Skeletal muscle satellite cell (primary cell): ENCODE measurements at regions not wholly inside any gene's neighbourhood (a gene's known extent, or its start where the extent isn't known, plus 50 kb on each side); places are given as distances from the start of the nearest gene placed in this dataset.
"Not testable (repeated sequence)": the region's sequence is repeated elsewhere in the genome, so short reads cannot be mapped to it uniquely, and the experiment has no call there.

Source experiments
- H3K27me3 ChIP-seq: 2 replicates; pipeline ENCODE4 v1.7.0; 2013; ENCODE audit warnings: low read length; ENCODE audit not compliant: control insufficient read depth, insufficient read depth
- H3K36me3 ChIP-seq: 2 replicates; pipeline ENCODE4 v1.7.0; 2013; ENCODE audit warnings: mild to moderate bottlenecking, control low read depth, low read length; ENCODE audit not compliant: insufficient read depth
- H3K4me1 ChIP-seq: 2 replicates; pipeline ENCODE4 v1.7.0; 2013; ENCODE audit warnings: low read length; ENCODE audit not compliant: control insufficient read depth, insufficient read depth
- H3K4me2 ChIP-seq: 2 replicates; pipeline ENCODE4 v1.7.0; 2013; ENCODE audit warnings: mild to moderate bottlenecking, low read length
- H3K4me3 ChIP-seq: 2 replicates; pipeline ENCODE4 v1.7.0; 2013; ENCODE audit warnings: low read length
- H3K9ac ChIP-seq: 2 replicates; pipeline ENCODE4 v1.7.0; 2013; ENCODE audit warnings: mild to moderate bottlenecking, low read depth, low read length, moderate library complexity
- H3K9me3 ChIP-seq: replicated peaks from 2 replicates; pipeline ENCODE4 v1.7.0; 2013; ENCODE audit warnings: mild to moderate bottlenecking, control low read depth, low read length

GRCh38 chr5:34561581-34561980 lies 94.5 kb upstream of the RAI14 start:
- not testable (repeated sequence) for H3K9me3 ChIP-seq, H3K36me3 ChIP-seq, H3K27me3 ChIP-seq, H3K4me2 ChIP-seq, H3K9ac ChIP-seq, H3K4me3 ChIP-seq
- H3K4me1 ChIP-seq, result peaks cover 19% of the 10 kb centered on the region

GRCh38 chr5:34562791-34563190 lies 93.3 kb upstream of the RAI14 start:
- H3K4me3 ChIP-seq, result no peak overlapping the region
- no peaks in the 10 kb centered on the region for H3K36me3 ChIP-seq
- H3K4me1 ChIP-seq, result peaks cover 19% of the 10 kb centered on the region
- no peak overlapping the region for H3K9ac ChIP-seq
- no peaks in the 10 kb centered on the region for H3K9me3 ChIP-seq
- no peak overlapping the region for H3K4me2 ChIP-seq
- H3K27me3 ChIP-seq, result no peaks in the 10 kb centered on the region

GRCh38 chr5:34563269-34563668 lies 92.9 kb upstream of the RAI14 start:
- Histone ChIP-seq H3K9me3 (no peaks in the 10 kb centered on the region), H3K4me3 (no peak overlapping the region), H3K36me3 (no peaks in the 10 kb centered on the region), H3K4me1 (peaks cover 19% of the 10 kb centered on the region), H3K9ac (no peak overlapping the region), H3K27me3 (no peaks in the 10 kb centered on the region), H3K4me2 (peak overlapping the region; percentile 42)

GRCh38 chr5:34563931-34564709 lies 92.0 kb upstream of the RAI14 start:
- Histone ChIP-seq H3K4me3 (no peak overlapping the region), H3K4me2 (peak overlapping the region; percentile 42), H3K9me3 (no peaks in the 10 kb centered on the region), H3K27me3 (no peaks in the 10 kb centered on the region), H3K4me1 (peaks cover 19% of the 10 kb centered on the region), H3K9ac (peak overlapping the region; percentile 55), H3K36me3 (no peaks in the 10 kb centered on the region)

- no peaks in the 10 kb centered on the region for H3K36me3 ChIP-seq
- H3K9me3 ChIP-seq, result no peaks in the 10 kb centered on the region
- no peaks in the 10 kb centered on the region for H3K27me3 ChIP-seq
- no peak overlapping the region for H3K4me3 ChIP-seq
- H3K9ac ChIP-seq, result peak overlapping the region; percentile 55
- H3K4me2 ChIP-seq, result peak overlapping the region; percentile 42
- peaks cover 19% of the 10 kb centered on the region for H3K4me1 ChIP-seq
Measured at GRCh38 chr5:34564710-34565235, 91.4 kb upstream of the RAI14 start.

GRCh38 chr5:34570143-34570542 lies 86.0 kb upstream of the RAI14 start:
- no peaks in the 10 kb centered on the region for H3K36me3 ChIP-seq
- H3K9ac ChIP-seq, result peak overlapping the region; percentile 71
- H3K9me3 ChIP-seq, result no peaks in the 10 kb centered on the region
- H3K4me1 ChIP-seq, result peaks cover 29% of the 10 kb centered on the region
- no peaks in the 10 kb centered on the region for H3K27me3 ChIP-seq
- no peak overlapping the region for H3K4me3 ChIP-seq
- no peak overlapping the region for H3K4me2 ChIP-seq

GRCh38 chr5:34570721-34571676 lies 85.1 kb upstream of the RAI14 start:
- H3K4me2 ChIP-seq, result peak overlapping the region; percentile 71
- peaks cover 29% of the 10 kb centered on the region for H3K4me1 ChIP-seq
- H3K4me3 ChIP-seq, result peak overlapping the region; percentile 21
- peak overlapping the region; percentile 71 for H3K9ac ChIP-seq
- no peaks in the 10 kb centered on the region for H3K36me3 ChIP-seq
- H3K27me3 ChIP-seq, result no peaks in the 10 kb centered on the region
- H3K9me3 ChIP-seq, result no peaks in the 10 kb centered on the region

- Histone ChIP-seq H3K9me3 (no peaks in the 10 kb centered on the region), H3K4me1 (peaks cover 29% of the 10 kb centered on the region), H3K9ac (peak overlapping the region; percentile 71), H3K4me3 (peak overlapping the region; percentile 21), H3K27me3 (no peaks in the 10 kb centered on the region), H3K36me3 (no peaks in the 10 kb centered on the region), H3K4me2 (peak overlapping the region; percentile 71)
Measured at GRCh38 chr5:34571677-34572041, 84.5 kb upstream of the RAI14 start.

GRCh38 chr5:34574936-34575467 lies 81.1 kb upstream of the RAI14 start:
- Histone ChIP-seq H3K9me3 (no peaks in the 10 kb centered on the region), H3K4me2 (no peak overlapping the region), H3K36me3 (no peaks in the 10 kb centered on the region), H3K4me1 (peaks cover 32% of the 10 kb centered on the region), H3K9ac (no peak overlapping the region), H3K27me3 (no peaks in the 10 kb centered on the region), H3K4me3 (no peak overlapping the region)

GRCh38 chr5:34576891-34577666 lies 79.0 kb upstream of the RAI14 start:
- H3K9me3 ChIP-seq, result no peaks in the 10 kb centered on the region
- H3K9ac ChIP-seq, result no peak overlapping the region
- H3K4me3 ChIP-seq, result no peak overlapping the region
- H3K4me2 ChIP-seq, result no peak overlapping the region
- no peaks in the 10 kb centered on the region for H3K36me3 ChIP-seq
- H3K27me3 ChIP-seq, result no peaks in the 10 kb centered on the region
- peaks cover 18% of the 10 kb centered on the region for H3K4me1 ChIP-seq

- Histone ChIP-seq H3K27me3 (no peaks in the 10 kb centered on the region), H3K4me2 (no peak overlapping the region), H3K36me3 (no peaks in the 10 kb centered on the region), H3K9ac (no peak overlapping the region), H3K4me1 (peaks cover 23% of the 10 kb centered on the region), H3K9me3 (no peaks in the 10 kb centered on the region), H3K4me3 (no peak overlapping the region)
Measured at GRCh38 chr5:34578962-34579361, 77.2 kb upstream of the RAI14 start.
